Fibroblast of peridontal ligament (primary cell): ENCODE measurements at regions not wholly inside any gene's neighbourhood (a gene's known extent, or its start where the extent isn't known, plus 50 kb on each side); places are given as distances from the start of the nearest gene placed in this dataset.
A peak's percentile ranks its signal among the peaks of the same experiment; 100 is the strongest.
"Not testable (repeated sequence)": the region's sequence is repeated elsewhere in the genome, so short reads cannot be mapped to it uniquely, and the experiment has no call there.

Experiments used
- DNase-seq: peaks from one replicate; pipeline ENCODE4 v3.0.0-alpha.2; 2010; ENCODE audit errors: extremely low read depth

DNA sequence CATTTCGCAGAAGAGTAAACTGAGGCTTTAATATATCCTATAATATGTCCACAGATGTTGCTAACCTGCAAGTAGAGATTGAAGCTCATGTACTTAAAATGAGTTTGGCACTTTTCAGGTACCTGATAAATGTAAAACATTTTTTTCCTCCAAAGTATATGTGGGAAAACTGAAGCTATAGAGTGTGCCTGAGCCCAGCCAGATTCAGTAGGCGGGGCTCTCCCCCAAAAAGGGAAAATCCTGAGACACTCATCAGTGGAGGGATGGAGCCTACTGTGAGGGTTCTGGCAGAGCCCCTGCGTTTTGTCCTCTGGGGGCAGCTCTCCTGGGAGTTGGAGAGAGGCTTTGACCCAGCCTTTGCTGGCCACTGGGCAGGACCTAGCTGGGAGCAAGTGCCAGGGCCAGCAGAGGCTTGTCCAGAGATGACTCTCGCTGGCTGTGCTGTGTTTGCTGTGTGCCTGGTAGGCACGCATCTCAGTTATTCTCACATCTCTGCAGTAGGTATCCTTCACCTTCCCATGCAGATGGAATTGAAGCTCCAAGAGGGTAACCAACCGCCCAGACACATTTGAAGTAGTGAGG is 81.1 kb upstream of the SPRY4 start:
- no peak for DNase-seq

DNA sequence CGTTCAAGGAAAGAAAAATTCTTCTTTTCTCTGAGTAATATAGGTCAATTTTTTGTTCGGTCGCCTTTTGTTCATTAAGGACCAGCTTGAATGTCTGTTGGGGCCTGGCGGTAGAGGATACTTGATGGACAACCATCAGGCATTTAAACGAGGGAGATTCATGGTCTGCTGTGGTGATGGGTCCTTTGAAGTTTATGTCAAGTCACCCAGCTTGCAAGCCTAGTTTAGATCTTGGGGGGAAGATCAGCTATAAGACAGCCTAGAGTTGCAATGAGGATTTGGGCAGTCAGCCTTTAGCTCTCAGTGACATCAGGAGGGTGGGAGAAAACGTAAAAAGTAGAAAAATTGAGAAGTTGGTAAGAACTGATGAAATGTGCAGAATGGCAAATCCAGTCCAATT is 80.2 kb upstream of the SPRY4 start:
- DNase-seq: no peak

DNA sequence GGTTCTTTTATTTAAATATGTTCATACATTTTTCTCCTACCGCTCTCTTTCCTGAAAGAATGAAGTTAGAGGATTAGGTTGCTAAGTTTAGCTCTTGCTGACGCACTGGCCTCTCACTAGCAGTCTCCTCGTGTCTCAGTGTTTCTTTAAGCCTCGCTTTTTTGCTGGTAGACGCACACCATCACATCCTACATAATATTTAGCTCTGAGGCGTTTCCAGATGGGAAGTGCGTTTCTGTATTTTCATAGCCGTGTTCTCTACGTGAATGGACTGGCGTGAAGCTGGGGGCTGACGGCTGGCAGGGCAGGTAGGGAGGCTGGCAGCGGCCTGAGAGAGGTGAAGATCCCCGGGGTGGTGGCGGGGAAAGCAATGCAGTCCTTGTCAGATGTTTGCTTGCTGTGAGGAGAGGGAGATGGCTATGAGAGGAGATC is 79.2 kb upstream of the SPRY4 start:
- no peak for DNase-seq

DNA sequence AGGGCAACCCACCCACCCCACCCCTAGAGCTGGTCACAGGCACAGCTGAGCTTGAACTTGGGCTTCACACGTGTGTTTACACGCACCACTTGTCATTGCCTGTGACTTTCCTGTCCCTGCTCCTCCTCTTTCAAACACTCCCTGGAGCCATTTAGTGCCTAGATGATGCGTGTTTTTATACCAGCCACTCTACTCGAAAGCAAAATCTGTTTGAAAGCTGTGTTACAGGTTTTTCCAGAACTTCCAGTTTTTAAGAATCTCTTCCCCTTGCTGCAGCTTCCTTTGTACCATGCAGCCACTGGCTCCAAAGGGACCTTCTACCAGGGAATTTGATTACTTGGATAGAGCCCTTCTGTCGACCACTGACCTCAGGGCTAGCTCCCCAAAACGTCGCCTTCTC is 78.8 kb upstream of the SPRY4 start:
- DNase-seq: no peak

DNA sequence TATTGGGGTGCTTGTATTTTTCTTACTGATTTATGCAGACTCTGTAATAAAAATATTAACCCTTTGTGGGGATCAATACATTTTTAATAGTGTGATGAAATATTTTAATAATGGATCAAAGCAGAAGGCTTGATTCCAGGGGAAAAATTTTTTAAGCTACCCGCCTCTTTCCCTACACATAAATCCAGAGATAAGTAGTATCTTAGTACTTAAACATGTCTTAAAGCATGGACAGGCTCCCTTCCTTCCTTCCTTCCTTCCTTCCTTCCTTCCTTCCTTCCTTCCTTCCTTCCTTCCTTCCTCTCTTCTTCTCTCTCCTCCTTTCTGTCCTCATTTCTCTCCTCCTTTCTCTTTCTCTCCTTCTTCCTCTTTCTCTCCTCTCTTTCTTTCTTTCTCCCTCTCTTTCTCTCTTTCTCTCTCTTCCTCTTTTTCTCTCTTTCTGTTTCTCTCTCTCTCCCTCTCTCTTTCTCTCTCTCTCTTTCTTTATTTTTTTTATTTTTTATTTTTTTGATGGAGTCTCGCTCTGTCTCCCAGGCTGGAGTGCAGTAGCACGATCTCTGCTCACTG is 78.0 kb upstream of the SPRY4 start:
- no peak for DNase-seq

DNA sequence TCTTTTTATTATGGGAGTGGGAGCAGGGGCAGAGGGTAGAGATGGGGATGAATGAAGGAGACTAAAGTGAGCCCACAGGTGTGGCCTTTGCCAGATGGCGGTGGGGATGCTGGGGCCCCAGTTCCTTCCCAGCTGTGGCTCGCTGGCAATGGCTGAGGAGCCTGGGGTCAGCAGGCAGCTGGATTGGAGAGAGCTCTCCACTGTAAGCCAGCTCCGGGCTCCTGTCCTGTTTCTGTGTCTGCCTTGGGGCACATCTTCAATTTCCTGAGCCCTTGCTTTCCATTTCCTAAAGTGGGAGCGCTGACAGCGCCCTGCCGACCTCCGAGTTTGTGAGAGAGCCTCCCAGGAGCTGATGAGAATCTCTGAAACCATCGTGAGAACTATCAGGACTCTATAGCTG is 75.6 kb upstream of the SPRY4 start:
- DNase-seq: no peak

DNA sequence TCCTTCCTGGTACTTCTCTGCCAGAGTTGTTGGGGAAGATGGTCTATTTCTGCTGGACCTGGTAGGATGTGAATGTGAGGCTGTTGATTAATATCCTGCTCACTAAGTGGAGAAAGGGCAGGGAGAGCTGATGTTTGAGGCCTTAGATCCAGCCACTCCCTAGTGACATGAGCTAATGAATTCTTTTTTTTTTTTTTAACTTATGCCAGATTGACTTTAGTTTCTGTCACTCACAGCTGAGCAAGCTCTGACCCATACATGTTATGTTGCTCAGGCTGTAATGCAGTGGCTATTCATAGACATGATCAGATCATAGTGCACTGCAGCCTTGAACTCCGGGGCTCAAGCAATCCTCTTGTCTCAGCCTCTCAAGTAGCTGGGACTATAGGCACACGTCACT is 75.1 kb upstream of the SPRY4 start:
- no peak for DNase-seq

DNA sequence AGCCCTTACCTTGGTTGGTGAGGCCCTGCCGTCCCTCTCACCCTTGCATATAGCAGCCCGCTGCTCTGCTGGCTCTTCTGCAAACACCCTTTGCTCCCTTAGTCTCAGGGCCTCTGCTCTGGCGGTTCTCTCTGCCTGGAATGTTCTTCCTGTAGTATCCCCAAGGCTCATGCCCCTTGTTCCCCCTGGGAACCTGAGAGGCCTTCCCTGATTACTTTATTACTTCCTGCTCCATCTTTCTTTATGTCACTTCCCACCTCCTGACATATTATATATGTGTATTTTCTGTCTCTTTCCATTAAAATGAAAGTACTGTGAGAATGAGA is 73.9 kb upstream of the SPRY4 start:
- no peak for DNase-seq

DNA sequence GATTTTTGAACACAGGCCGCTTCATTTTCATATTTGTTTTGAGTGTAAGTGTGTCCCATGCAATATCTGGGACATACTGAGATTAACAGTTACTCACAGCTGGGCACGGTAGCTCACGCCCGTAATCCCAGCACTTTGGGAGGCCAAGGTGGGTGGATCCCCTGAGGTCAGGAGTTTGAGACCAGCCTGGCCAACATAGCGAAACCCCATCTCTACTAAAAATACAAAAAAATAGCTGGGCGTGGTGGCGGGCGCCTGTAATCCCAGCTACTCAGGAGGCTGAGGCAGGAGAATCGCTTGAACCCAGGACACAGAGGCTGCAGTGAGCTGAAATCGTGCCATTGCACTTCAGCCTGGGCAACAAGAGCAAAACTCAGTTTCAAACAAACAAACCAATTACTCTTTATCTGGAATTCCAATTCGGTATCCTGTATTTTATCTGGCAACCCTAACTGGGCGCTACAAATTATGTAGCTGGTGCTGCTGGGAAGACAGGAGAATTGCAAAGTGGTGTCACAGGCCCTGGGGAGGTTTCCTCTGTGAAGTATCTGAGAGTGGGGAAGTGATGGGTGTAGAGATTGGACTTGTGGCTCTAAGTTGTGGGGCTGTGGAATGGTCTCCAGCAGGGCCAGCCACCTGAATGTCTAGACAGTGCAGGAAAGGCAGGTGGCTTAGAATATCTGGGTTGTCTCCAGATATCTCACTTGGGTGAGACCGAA is 73.3 kb upstream of the SPRY4 start:
- not testable (repeated sequence) for DNase-seq

DNA sequence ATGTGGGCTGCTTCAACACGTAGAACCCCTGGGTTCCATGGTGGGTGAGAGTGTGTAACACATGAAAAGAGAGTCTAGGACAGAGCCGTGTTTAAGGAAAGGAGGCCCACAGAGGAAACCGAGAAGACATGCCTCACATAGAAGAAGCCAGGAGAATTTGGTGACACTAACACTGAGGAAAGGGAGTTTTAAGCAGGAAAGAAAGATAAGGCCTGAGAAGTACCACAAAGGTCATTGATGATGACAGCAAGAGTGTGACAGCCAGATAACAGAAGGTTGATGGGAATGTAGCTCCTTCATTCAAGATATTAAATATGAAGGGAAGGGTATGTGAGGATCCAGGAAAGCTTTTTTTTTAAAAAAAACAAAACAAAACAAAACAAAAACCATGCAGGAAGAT is 72.4 kb upstream of the SPRY4 start:
- no peak for DNase-seq

DNA sequence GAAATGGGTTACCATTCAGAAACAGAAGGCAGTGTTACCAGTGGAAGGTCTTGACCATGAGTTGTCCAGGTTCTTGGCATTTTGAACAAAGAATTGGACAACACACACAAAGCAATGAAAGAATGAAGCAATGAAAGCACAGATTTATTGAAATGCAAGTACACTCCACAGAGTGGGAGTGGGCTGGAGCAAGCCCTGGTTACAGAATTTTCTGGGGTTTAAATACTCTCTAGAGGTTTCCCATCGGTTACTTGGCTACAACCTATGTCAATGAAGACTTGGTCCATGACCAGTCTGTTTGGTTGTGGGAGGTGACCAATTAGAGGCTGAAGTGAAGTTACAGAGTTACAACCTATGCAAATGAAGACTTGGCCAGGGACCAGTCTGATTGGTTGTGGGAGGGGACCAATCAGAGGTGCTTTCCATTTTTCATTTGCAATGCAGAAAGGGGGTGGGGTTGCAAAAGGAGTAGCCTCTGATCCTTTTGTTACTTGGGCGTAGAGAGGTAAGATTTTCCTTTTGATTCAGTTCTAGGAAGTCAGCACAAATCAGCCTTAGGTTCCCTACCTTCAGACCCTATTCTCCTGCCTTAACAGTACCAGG is 71.7 kb upstream of the SPRY4 start:
- DNase-seq: no peak

DNA sequence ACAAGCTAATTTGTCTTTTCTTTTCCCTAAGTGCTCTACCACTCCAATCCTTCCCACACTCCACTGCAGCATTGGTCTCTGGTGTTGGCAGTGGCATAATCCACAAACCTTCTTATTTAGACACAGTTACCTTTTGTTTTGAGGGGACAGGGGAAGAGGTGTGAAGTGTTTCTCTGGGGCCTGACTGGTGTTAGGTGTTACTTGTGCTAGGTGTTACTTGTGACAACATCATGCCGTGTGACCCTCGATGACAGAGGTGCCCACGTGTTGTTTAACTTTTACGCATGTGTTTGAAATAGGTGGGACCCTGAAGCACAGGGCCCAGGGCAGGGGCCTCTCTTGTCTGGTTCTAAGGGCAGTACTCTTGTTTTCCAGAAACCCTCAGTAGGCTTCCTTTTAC is 70.5 kb upstream of the SPRY4 start:
- DNase-seq: no peak

DNA sequence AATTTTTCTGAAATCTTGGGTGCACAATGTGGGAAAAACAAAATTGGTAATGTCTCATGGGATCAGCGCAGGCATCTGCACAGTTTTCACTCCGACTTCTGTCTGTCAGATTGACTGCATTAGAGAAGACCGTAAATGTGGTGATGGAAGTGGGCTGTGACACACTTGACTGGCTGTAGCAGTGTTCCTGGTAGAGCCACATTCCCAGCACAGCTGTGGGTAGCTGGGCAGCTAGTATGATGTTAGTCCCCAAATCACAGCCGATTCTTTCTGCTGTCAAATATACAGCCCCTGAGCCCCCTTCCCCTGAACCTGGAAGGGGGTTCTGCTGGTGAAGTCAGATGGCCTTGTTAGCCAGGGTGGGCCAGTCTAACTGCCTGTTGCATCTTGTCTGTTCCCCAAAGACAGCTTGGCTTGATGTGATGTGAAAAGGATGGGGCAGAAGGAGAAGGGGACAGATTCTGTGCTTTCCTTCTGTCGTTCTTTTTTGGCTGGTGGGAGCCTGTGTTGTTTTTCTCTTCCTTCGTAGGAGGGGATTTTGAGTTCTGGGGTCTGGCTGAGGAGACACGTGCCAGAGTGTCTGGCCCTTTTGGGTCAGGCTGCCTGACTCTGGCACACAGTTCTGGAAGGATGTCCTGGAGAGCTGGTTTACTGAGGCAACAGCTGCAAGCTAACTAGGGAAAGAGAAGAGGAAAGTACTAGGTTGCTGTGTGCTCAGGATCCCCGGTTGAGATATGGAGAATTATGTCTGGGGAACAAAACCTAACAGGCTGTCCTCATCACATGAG is 66.4 kb upstream of the SPRY4 start:
- DNase-seq: no peak

DNA sequence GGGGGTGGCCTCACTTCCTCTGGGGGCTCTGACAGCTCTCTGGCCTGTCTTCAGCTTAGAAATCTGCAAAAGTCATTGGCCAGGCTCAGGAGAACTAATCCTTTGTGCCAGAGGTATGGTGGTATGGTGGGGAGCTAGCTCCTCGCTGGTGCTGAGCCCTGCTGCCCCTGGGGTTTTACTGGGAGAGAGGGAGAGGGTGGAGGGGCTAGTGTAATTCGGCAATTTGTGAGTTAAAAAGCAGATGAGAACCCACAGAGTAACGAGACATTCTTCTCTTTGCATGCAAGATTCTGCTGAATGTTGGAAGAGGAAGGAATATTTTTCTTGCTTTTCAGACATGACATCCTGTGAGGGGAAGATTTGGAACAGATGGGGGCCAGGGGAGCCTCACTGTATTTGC is 65.5 kb upstream of the SPRY4 start:
- peak; percentile 21 for DNase-seq

DNA sequence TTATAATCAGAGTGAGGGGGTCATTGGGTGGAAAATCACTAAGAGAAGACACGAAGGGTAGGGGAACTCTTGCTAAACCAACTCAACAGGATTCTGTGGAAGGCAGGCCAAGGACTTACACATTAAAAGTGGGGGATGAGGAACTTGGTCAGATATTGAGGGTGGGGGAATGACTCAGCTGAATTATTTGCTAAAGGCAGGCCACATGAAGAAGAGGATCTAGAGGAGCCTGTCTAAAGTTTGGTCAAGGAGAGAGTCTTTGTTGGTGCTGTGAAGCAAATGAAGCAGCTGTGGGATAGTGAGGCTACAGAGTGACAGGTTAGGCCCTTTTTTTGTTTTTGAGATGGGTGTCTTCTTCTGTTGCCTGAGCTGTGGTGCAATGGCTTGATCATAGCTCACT is 63.9 kb upstream of the SPRY4 start:
- DNase-seq: peak; percentile 22

DNA sequence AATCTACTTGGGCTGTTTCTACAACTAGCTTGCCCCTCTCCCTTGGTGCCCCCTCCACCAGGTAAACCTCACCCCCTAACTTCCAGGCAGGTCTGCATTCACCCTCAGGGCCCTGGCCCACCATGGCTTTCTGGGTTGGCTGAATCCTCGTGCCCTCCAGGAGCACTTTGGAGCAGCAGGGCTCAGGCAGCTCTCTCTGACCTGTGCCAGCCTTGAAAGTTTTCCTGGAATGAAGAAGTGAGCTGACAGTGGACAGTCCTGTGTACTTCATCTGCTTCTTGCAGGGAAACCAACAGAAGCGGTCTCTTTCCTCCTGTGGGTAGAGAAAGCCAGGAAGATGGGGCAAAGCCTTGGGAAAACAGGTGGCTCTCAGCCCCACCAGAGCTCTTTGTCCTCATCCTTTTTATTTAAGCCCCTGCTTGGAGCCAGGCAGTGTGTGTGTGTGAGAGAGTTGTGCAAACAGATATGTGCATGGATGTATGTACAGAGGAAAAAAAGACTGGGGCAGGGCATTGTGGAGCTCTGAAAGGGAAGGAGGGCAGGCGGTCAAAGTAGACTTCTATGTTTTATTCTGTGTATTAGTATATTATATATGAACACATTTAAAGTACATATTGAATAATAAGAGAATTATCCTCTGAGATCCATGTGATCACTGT is 62.3 kb upstream of the SPRY4 start:
- no peak for DNase-seq

DNA sequence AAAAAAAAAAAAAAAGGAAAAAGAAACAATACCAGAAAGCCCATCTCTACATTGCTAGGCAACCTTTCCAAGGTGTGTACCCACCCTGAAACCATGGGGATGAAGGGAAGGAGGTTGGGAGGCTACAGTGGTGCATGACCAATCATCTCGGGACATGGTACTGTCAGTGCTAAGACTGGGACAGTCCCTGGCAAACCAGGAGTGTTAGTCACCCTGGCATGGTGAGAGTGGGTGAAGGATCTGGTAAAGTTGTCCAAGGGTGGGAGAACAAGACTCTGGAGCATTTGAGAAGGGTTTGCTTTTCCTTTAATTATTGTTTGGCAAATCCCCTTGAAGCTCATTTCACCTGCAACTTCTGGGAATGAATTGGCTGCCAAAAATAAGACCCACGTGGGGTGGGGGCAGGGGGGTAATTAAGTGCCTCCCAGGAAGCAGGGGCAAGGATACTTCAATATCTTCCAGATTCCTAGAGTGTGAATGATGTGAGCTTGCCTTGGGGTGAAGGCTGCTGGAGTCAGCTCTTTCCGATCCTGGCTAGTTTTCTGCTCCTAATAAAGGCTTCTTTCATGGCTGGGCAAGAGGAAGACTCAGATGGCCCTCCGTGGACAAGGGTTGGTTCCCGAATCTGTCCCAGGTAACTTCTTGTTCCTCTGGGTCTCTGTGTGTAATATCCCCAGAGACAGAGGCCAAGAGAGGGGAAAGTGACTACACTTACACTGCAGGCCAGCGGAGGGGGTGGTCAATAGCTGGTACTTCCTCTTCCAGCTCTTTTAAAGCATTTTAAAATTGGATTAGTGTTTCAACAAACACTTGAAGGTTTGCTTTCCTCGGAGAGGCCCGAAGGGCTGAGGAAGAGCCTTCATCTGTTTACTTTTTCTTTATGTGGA is 61.6 kb upstream of the SPRY4 start:
- no peak for DNase-seq

DNA sequence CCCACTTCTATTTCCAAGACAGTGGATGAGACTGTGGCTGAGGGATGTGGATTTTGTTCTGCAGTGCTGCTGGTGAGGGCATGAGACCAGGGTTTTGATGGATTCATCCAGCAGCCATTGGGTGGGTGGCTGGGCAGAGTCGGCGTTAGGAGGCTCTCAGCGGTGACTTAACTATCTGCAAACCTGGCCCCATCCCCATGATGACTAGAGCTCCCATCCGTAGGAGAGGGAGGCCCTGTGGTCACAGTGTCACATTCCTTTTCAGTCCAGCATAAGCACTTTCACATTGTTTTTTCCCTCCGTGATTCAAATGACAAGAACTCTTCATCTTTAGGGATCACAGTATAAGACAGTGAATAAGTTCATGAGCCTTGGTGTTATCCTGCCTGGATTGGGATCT is 60.4 kb upstream of the SPRY4 start:
- DNase-seq: peak; percentile 42

DNA sequence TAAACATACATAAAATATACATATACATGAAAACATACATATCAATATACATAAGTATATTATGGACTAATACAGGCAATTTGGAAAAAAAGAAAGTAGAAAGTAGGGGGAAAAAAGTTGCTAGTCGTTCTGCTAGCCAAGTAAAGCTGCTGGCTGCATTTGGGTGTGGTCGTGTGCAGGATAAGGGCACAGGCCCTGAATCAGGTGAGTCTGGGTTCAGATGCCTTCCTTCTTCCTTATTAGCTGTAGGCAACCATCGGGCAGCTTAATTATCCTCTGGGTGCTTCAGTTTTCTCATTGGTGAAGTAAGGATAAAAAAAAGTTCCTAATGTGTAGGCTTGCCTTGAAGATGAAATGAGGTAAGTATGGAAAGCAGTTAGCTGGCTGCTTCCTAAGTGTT is 59.2 kb upstream of the SPRY4 start:
- no peak for DNase-seq

DNA sequence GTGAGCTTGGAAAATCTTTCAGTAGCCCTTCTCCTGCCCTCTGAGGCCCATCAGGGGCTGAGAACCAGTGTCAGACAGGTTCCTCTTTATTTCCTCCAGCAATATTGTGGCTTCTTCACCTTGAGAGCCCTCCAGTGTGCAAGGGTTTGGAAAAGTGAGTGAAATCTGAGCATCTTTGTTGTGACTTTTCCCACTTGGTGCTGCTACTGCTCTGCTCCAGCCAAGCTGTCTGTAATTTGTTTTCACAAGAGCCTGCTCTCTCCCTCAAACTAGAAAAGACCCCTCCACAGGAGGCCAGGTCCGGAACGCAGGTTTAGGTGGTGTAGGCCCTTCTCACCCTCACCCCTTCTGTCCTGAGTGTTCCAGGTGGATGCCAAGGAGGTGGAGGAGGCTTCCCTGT is 57.4 kb upstream of the SPRY4 start:
- no peak for DNase-seq
